M059J (cell line): ENCODE measurements at regions not wholly inside any gene's neighbourhood (a gene's known extent, or its start where the extent isn't known, plus 50 kb on each side); places are given as distances from the start of the nearest gene placed in this dataset.

Experiments
- DNase-seq: peaks from one replicate; pipeline ENCODE4 v3.0.0-alpha.2; 2012; ENCODE audit warnings: low read depth

GRCh38 chr10:131668903-131669302 is 231.9 kb upstream of the PPP2R2D start:
- DNase-seq: no peak

GRCh38 chr10:131669838-131670237 is 231.0 kb upstream of the PPP2R2D start:
- DNase-seq: no peak

GRCh38 chr10:131670341-131670740 is 230.5 kb upstream of the PPP2R2D start:
- no peak for DNase-seq

- no peak for DNase-seq
These were observed 227.4 kb upstream of the PPP2R2D start for GRCh38 chr10:131673396-131673795.

GRCh38 chr10:131674130-131674529 is 226.7 kb upstream of the PPP2R2D start:
- DNase-seq: no peak

- DNase-seq: no peak
These were observed 225.7 kb upstream of the PPP2R2D start for GRCh38 chr10:131675104-131675503.

- DNase-seq: no peak
These were observed 224.6 kb upstream of the PPP2R2D start for GRCh38 chr10:131676046-131676799.

- no peak for DNase-seq
These were observed 223.9 kb upstream of the PPP2R2D start for GRCh38 chr10:131676800-131677421.

GRCh38 chr10:131677671-131678070 is 223.1 kb upstream of the PPP2R2D start:
- peak; percentile 19 for DNase-seq

- DNase-seq: no peak
These were observed 222.6 kb upstream of the PPP2R2D start for GRCh38 chr10:131678171-131678570.

GRCh38 chr10:131678613-131679012 is 222.2 kb upstream of the PPP2R2D start:
- no peak for DNase-seq

GRCh38 chr10:131679926-131680325 is 220.9 kb upstream of the PPP2R2D start:
- no peak for DNase-seq

- DNase-seq: no peak
These were observed 219.7 kb upstream of the PPP2R2D start for GRCh38 chr10:131681122-131681521.

- DNase-seq: no peak
These were observed 219.2 kb upstream of the PPP2R2D start for GRCh38 chr10:131681656-131682055.

- DNase-seq: no peak
These were observed 218.4 kb upstream of the PPP2R2D start for GRCh38 chr10:131682271-131682962.

- no peak for DNase-seq
These were observed 217.4 kb upstream of the PPP2R2D start for GRCh38 chr10:131683281-131683861.

GRCh38 chr10:131683941-131684340 is 216.9 kb upstream of the PPP2R2D start:
- DNase-seq: no peak

GRCh38 chr10:131685007-131685406 is 215.8 kb upstream of the PPP2R2D start:
- no peak for DNase-seq

GRCh38 chr10:131685576-131685975 is 215.2 kb upstream of the PPP2R2D start:
- DNase-seq: no peak

- no peak for DNase-seq
These were observed 213.9 kb upstream of the PPP2R2D start for GRCh38 chr10:131686781-131687420.

- DNase-seq: no peak
These were observed 212.5 kb upstream of the PPP2R2D start for GRCh38 chr10:131688304-131688703.

GRCh38 chr10:131689016-131689415 is 211.8 kb upstream of the PPP2R2D start:
- no peak for DNase-seq
